Stimulated activated CD8-positive, alpha-beta memory T cell treated with anti-CD3 and anti-CD28 coated beads, Interleukin-4, amount 100 ng/mL, for 4 hours (primary cell): ENCODE measurements at regions not wholly inside any gene's neighbourhood (a gene's known extent, or its start where the extent isn't known, plus 50 kb on each side); places are given as distances from the start of the nearest gene placed in this dataset.

Experiments used
- DNase-seq, 2 donors: peaks; one replicate each; pipeline ENCODE4 v3.0.0-alpha.2; 2020; ENCODE audit warnings: low read depth in 2 of 2, low spot score in 1 of 2

GRCh38 chr2:82857967-82858366, 1601.1 kb downstream of the SUCLG1 start:
- no peak for DNase-seq

GRCh38 chr2:82853299-82853698, 1605.8 kb downstream of the SUCLG1 start:
- DNase-seq: no peak

- DNase-seq: no peak
Observed at GRCh38 chr2:82852787-82853186, 1606.3 kb downstream of the SUCLG1 start.

- DNase-seq: no peak
Observed at GRCh38 chr2:82848285-82848684, 1610.8 kb downstream of the SUCLG1 start.

GRCh38 chr2:82839036-82839435, 1620.0 kb downstream of the SUCLG1 start:
- DNase-seq: no peak

- no peak for DNase-seq
Observed at GRCh38 chr2:82837588-82838304, 1621.3 kb downstream of the SUCLG1 start.

GRCh38 chr2:82834893-82835292, 1624.2 kb downstream of the SUCLG1 start:
- DNase-seq: no peak

- no peak for DNase-seq
Observed at GRCh38 chr2:82827426-82827825, 1631.7 kb downstream of the SUCLG1 start.

GRCh38 chr2:82826437-82826836, 1632.6 kb downstream of the SUCLG1 start:
- DNase-seq: no peak

GRCh38 chr2:82825410-82826090, 1633.5 kb downstream of the SUCLG1 start:
- DNase-seq: no peak

GRCh38 chr2:82823892-82824291, 1635.2 kb downstream of the SUCLG1 start:
- DNase-seq: no peak

- DNase-seq: no peak
Observed at GRCh38 chr2:82819951-82820350, 1639.1 kb downstream of the SUCLG1 start.

GRCh38 chr2:82814146-82814545, 1644.9 kb downstream of the SUCLG1 start:
- no peak for DNase-seq

GRCh38 chr2:82811946-82812345, 1647.1 kb downstream of the SUCLG1 start:
- DNase-seq: no peak

- DNase-seq: no peak
Observed at GRCh38 chr2:82803307-82803706, 1655.8 kb downstream of the SUCLG1 start.

GRCh38 chr2:82797469-82797868, 1661.6 kb downstream of the SUCLG1 start:
- DNase-seq: no peak

GRCh38 chr2:82796132-82796531, 1662.9 kb downstream of the SUCLG1 start:
- no peak for DNase-seq

- DNase-seq: no peak
Observed at GRCh38 chr2:82795446-82795845, 1663.6 kb downstream of the SUCLG1 start.

GRCh38 chr2:82793711-82794435, 1665.2 kb downstream of the SUCLG1 start:
- no peak for DNase-seq

GRCh38 chr2:82792316-82792715, 1666.8 kb downstream of the SUCLG1 start:
- DNase-seq: no peak

- no peak for DNase-seq
Observed at GRCh38 chr2:82790206-82791021, 1668.7 kb downstream of the SUCLG1 start.
